Calu3 (cell line): ENCODE measurements at regions not wholly inside any gene's neighbourhood (a gene's known extent, or its start where the extent isn't known, plus 50 kb on each side); places are given as distances from the start of the nearest gene placed in this dataset.

Source experiments
- BruUV-seq: library from RNA; stranded (reverse); fragments of 400-500 nt; replicated peaks from 2 replicates; lab custom pipeline; 2021; lab: Mats Ljungman, UMichigan
- CTCF ChIA-PET: fragments of 300-600 bp; sonication (Branson Sonifier 250); formaldehyde crosslinking; loops from one replicate; lab custom pipeline; 2022; ENCODE audit warnings: antibody characterized with exemption; lab: Charles Lee
- DNase-seq: peaks from one replicate; pipeline ENCODE4 v3.0.0; 2022
- H3K27ac Mint-ChIP-seq: one replicate; pipeline ENCODE4 v1.8.0; 2022; ENCODE audit warnings: mixed read lengths; ENCODE audit not compliant: unreplicated experiment
- H3K27me3 Mint-ChIP-seq: one replicate; pipeline ENCODE4 v1.8.0; 2022; ENCODE audit warnings: mixed read lengths; ENCODE audit not compliant: unreplicated experiment
- H3K36me3 Mint-ChIP-seq: one replicate; pipeline ENCODE4 v1.8.0; 2022; ENCODE audit warnings: mild to moderate bottlenecking, moderate library complexity, mixed read lengths; ENCODE audit not compliant: insufficient read depth, unreplicated experiment
- H3K4me1 Mint-ChIP-seq: one replicate; pipeline ENCODE4 v1.8.0; 2022; ENCODE audit warnings: mild to moderate bottlenecking, low read depth, mixed read lengths; ENCODE audit not compliant: unreplicated experiment
- H3K4me3 Mint-ChIP-seq: one replicate; pipeline ENCODE4 v1.8.0; 2022; ENCODE audit warnings: mild to moderate bottlenecking, low read depth, moderate library complexity, mixed read lengths; ENCODE audit not compliant: unreplicated experiment
- H3K9me3 Mint-ChIP-seq: one replicate; pipeline ENCODE4 v1.8.0; 2022; ENCODE audit warnings: low read depth, mixed read lengths; ENCODE audit not compliant: unreplicated experiment
- intact Hi-C: fragments of 100-400 bp; cut with micrococcal nuclease; formaldehyde crosslinking; loops from one replicate; pipeline ENCODE4 v1.10.0; 2022; ENCODE audit not compliant: unreplicated experiment
- TF ChIP-seq, protein P1 (sequence below): fragments of 200-600 bp; IDR thresholded peaks from one replicate; pipeline ENCODE4 v1.8.0; 2022; ENCODE audit warnings: antibody characterized with exemption; ENCODE audit not compliant: unreplicated experiment

DNA sequence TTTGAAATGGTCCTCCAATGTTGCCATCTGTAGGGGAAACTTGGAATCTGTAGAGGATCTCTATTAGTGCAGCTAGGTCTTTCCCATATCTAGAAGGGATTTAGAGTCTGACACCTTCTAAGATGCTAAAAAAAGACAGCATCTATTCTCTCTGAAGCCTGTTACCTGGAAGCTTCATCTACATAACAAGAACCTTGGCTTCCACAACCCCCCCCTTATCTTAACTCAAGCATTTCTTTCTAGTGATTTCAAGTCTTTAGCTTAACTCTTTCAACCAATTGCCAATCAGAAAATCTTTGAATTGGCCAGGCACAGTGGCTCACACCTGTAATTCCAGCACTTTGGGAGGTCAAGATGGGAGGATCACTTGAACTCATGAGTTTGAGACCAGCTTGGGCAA lies 543.3 kb downstream of the TRHDE start:
- Mint-ChIP-seq H3K4me3 (no peak overlapping the region), H3K27ac (no peak overlapping the region), H3K4me1 (no peaks in the 10 kb centered on the region), H3K27me3 (no peaks in the 10 kb centered on the region), H3K36me3 (no peaks in the 10 kb centered on the region), H3K9me3 (peaks cover 26% of the 10 kb centered on the region)
- no TSS peak for BruUV-seq
- intact Hi-C loops: no loop called here
- CTCF ChIA-PET: interaction anchor here (0.6 kb wide), 1 partner anchor 267 kb away, joined by 6 read pairs; no protein-coding TSS in a partner anchor
- TF ChIP-seq, protein P1, sequence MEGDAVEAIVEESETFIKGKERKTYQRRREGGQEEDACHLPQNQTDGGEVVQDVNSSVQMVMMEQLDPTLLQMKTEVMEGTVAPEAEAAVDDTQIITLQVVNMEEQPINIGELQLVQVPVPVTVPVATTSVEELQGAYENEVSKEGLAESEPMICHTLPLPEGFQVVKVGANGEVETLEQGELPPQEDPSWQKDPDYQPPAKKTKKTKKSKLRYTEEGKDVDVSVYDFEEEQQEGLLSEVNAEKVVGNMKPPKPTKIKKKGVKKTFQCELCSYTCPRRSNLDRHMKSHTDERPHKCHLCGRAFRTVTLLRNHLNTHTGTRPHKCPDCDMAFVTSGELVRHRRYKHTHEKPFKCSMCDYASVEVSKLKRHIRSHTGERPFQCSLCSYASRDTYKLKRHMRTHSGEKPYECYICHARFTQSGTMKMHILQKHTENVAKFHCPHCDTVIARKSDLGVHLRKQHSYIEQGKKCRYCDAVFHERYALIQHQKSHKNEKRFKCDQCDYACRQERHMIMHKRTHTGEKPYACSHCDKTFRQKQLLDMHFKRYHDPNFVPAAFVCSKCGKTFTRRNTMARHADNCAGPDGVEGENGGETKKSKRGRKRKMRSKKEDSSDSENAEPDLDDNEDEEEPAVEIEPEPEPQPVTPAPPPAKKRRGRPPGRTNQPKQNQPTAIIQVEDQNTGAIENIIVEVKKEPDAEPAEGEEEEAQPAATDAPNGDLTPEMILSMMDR: no peak
- DNase-seq: no peak

DNA sequence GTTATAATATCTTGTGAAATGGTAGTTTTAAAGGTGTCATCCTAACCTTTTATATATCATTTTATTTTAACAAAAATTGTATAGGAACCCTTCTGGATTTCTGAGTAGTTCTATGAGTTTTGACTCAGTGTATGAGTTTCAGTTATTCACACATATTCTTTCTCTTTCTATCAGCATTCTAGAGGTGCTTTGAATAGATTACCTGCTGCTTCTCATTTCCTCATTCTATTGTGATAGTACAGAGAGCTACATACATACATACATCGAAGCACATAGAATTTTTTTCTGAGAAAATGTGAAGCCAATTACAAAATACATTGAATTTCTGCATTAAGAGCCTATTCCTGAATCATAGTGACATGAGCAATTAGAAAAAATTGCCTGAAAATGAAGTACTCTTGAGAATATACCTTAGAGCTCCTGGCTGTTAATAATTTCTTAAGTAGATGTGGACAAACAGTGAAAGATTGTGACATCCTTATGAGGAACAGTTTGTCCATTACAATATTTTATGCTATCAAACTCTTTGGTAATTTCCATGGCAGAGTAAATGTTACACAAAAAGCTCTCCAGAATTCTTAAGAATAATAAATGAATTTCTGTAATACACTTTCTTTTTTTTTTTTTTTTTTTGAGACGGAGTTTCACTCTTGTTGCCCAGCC lies 556.6 kb downstream of the TRHDE start:
- intact Hi-C loops: no loop called here
- Mint-ChIP-seq H3K27me3 (no peaks in the 10 kb centered on the region), H3K4me1 (no peaks in the 10 kb centered on the region), H3K36me3 (no peaks in the 10 kb centered on the region), H3K9me3 (peaks cover 3% of the 10 kb centered on the region), H3K27ac (no peak overlapping the region), H3K4me3 (no peak overlapping the region)
- BruUV-seq: no TSS peak
- no peak for DNase-seq
- CTCF ChIA-PET: interaction anchor here (0.6 kb wide), 1 partner anchor 1284 kb away, joined by 3 read pairs; no protein-coding TSS in a partner anchor
- TF ChIP-seq, protein P1: no peak

DNA sequence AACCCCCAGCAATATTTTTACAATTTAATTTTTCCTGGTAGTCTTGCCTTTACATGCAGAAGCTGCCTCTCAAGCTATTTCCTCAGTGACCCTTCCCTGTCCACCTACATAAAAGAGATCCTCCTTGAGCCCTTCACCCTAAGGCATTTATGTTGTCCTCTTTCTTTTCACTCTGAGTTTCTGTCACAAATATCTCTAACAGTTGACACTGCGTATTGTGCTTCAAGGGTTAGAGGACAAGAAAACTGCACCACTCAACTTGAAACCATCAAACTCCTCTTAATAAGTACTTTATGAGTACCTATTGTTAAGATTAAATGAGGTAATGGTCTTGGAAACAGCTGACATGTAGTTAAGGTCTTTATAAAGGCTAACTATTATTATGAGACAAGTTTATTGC lies 557.7 kb downstream of the TRHDE start:
- H3K4me3 Mint-ChIP-seq: no peak overlapping the region
- CTCF ChIA-PET: no interaction called here
- peaks cover 2% of the 10 kb centered on the region for H3K9me3 Mint-ChIP-seq
- H3K4me1 Mint-ChIP-seq: no peaks in the 10 kb centered on the region
- no peaks in the 10 kb centered on the region for H3K36me3 Mint-ChIP-seq
- H3K27me3 Mint-ChIP-seq: no peaks in the 10 kb centered on the region
- intact Hi-C loops: no loop called here
- TF ChIP-seq, protein P1: no peak
- no peak for DNase-seq
- BruUV-seq: no TSS peak
- no peak overlapping the region for H3K27ac Mint-ChIP-seq

DNA sequence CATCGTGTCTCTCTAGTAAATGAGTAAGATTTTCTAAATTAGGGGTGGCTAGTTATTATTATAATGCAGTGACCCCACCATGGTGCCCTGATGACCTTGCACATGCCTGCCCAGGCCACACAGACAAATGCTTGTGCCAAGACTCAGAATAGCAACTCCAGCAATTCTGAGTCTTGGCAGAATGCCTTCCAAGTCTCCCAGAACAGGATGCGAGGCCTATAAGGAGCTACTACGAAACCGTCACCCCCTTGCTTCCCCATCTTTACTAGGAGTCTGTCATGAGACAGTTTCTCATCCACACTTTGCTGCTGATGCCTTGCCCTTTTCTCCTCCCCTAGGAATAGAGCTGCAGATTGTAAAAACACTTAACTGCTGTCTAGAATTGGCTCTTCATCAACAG lies 559.9 kb downstream of the TRHDE start:
- Mint-ChIP-seq H3K27ac (no peak overlapping the region), H3K9me3 (peaks cover 2% of the 10 kb centered on the region), H3K4me3 (no peak overlapping the region), H3K36me3 (no peaks in the 10 kb centered on the region), H3K27me3 (no peaks in the 10 kb centered on the region), H3K4me1 (no peaks in the 10 kb centered on the region)
- CTCF ChIA-PET: no interaction called here
- no peak for DNase-seq
- intact Hi-C loops: no loop called here
- TF ChIP-seq, protein P1: no peak
- BruUV-seq: no TSS peak
